ENCODE measurements at regions not wholly inside any gene's neighbourhood (a gene's known extent, or its start where the extent isn't known, plus 50 kb on each side); places are given as distances from the start of the nearest gene placed in this dataset.

GRCh38 chr20:21981597-21982344 is 276.3 kb downstream of the PAX1 start:
- Histone ChIP-seq H3K79me2 (ENCODE audit: control insufficient read depth in 1 of 2, insufficient read depth in 2 of 2, low read length in 2 of 2) (no peaks in the 10 kb centered on the region), H3K23me2 (ENCODE audit: low read depth, low read length) (no peaks in the 10 kb centered on the region), H3K18ac (ENCODE audit: extremely low read depth, low read length) (no peak overlapping the region), H3K56ac (replicated peaks; ENCODE audit: insufficient read length, low read depth, low read length) (no peak overlapping the region), H3K4me2 (ENCODE audit: insufficient read depth in 1 of 2, low read depth in 2 of 2, low read length in 2 of 2) (no peak overlapping the region), H3K4me3 (ENCODE audit: extremely low read depth in 1 of 4, insufficient read depth in 2 of 4, low read depth in 3 of 4, low read length in 4 of 4) (no peak overlapping the region), H2BK12ac (ENCODE audit: low read depth, low read length) (no peak overlapping the region), H3K14ac (ENCODE audit: insufficient read length) (no peak overlapping the region), H2AFZ (ENCODE audit: low read length) (no peak overlapping the region), H3K23ac (ENCODE audit: insufficient read length) (no peak overlapping the region), H4K8ac (ENCODE audit: extremely low read depth, insufficient read depth, low read length) (no peak overlapping the region), H3K27me3 (replicated peaks in 1 of 4; ENCODE audit: control insufficient read depth in 3 of 4, extremely low read depth in 1 of 4, insufficient read depth in 3 of 4, low read length in 3 of 4) (no peaks in the 10 kb centered on the region), H3K9me3 (ENCODE audit: insufficient read depth in 2 of 2, low read depth in 1 of 2, low read length in 1 of 2) (no peaks in the 10 kb centered on the region), H3K9ac (replicated peaks in 1 of 4; ENCODE audit: extremely low read depth in 1 of 4, low read depth in 3 of 4, low read length in 3 of 4) (no peak overlapping the region), H3K79me1 (ENCODE audit: low read depth, low read length) (no peaks in the 10 kb centered on the region), H4K5ac (ENCODE audit: insufficient read length, low read depth, low read length) (no peak overlapping the region), H3K36me3 (ENCODE audit: control insufficient read depth in 2 of 4, insufficient read depth in 4 of 4, low read length in 3 of 4) (no peaks in the 10 kb centered on the region), H3K27ac (ENCODE audit: low read depth, low read length) (no peak overlapping the region), H3K4me1 (replicated peaks in 1 of 4; ENCODE audit: control insufficient read depth in 3 of 4, insufficient read depth in 4 of 4, low read length in 3 of 4) (no peaks in the 10 kb centered on the region), H3K4ac (replicated peaks; ENCODE audit: insufficient read length, low read depth, low read length) (no peak overlapping the region), H4K91ac (replicated peaks; ENCODE audit: insufficient read length, low read length) (no peak overlapping the region), H2BK120ac (replicated peaks; ENCODE audit: low read depth, low read length) (no peak overlapping the region), H2BK20ac (ENCODE audit: low read length) (no peak overlapping the region), H2BK5ac (ENCODE audit: low read depth, low read length) (no peak overlapping the region), H2BK15ac (ENCODE audit: low read length) (no peak overlapping the region), H4K20me1 (replicated peaks in 1 of 2; ENCODE audit: control insufficient read depth in 1 of 2, insufficient read depth in 2 of 2, low read length in 2 of 2) (no peaks in the 10 kb centered on the region), H2AK5ac (ENCODE audit: low read depth, low read length) (no peak overlapping the region)
- ChIA-PET CTCF (ENCODE audit: partially characterized antibody) (interaction anchor here (1.0 kb wide), 1 partner anchor 279 kb away, joined by 4 read pairs; no protein-coding TSS in a partner anchor), POLR2A (ENCODE audit: partially characterized antibody) (no interaction called here)
- WGBS, 2 experiments (ENCODE audit: extremely low coverage in 1 of 2, insufficient coverage in 1 of 2, insufficient read length in 1 of 2, insufficient replicate concordance in 2 of 2, low coverage in 1 of 2, low lambda C conversion rate in 2 of 2, missing lambda C conversion rate in 1 of 2): 93% methylated on average over 6 of the region's 6 CpGs; no CpG with 5 or more reads in 1 of the 2 experiments
- TF ChIP-seq TEAD4 (IDR thresholded peaks at IDR 0.05; ENCODE audit: low read depth, low read length) (no peak), EGR1 (IDR thresholded peaks at IDR 0.05; ENCODE audit: borderline replicate concordance, low read depth, low read length) (no peak), ATF2 (IDR thresholded peaks at IDR 0.05; ENCODE audit: low read length) (no peak), RXRA (IDR thresholded peaks at IDR 0.05; ENCODE audit: insufficient read depth, low read depth, low read length) (no peak), GTF2F1 (IDR thresholded peaks at IDR 0.05; ENCODE audit: borderline replicate concordance, low read depth, low read length) (no peak)
- no peak for DNase-seq (ENCODE audit: low read depth in 1 of 2, low spot score in 2 of 2)
- FAIRE-seq: no peak

All from H1 (cell line).